GM12878 (cell line): ENCODE measurements at regions not wholly inside any gene's neighbourhood (a gene's known extent, or its start where the extent isn't known, plus 50 kb on each side); places are given as distances from the start of the nearest gene placed in this dataset.

Experiments used
- ATAC-seq: fragments of 200-7000 bp; cut with Tn5 transposase; 3 replicates; pipeline ENCODE4 v1.9.1; 2020; ENCODE audit warnings: mild to moderate bottlenecking, moderate library complexity
- BruUV-seq: library from RNA; stranded (reverse); fragments of 400-500 nt; replicated peaks from 2 replicates; lab custom pipeline; 2021; lab: Mats Ljungman, UMichigan
- CTCF ChIA-PET: fragments of 300-600 bp; sonication (Branson Sonifier 250); formaldehyde crosslinking; extraction: SDS; loops from one replicate; lab custom pipeline; 2021; ENCODE audit warnings: inconsistent platforms; lab: Yijun Ruan, JAX
- POLR2A ChIA-PET: fragments of 350-600 bp; formaldehyde crosslinking; extraction: SDS; loops from one replicate; lab custom pipeline; 2021; ENCODE audit warnings: inconsistent platforms; lab: Charles Lee
- RAD21 ChIA-PET: fragments of 300-600 bp; sonication (Branson Sonifier 250); formaldehyde crosslinking; loops from one replicate; lab custom pipeline; 2023; ENCODE audit warnings: antibody characterized with exemption; ENCODE audit not compliant: unreplicated experiment; lab: Charles Lee
- SMC1A ChIA-PET: fragments of 300-600 bp; sonication (Branson Sonifier 250); formaldehyde crosslinking; loops from one replicate; lab custom pipeline; 2023; ENCODE audit not compliant: unreplicated experiment, uncharacterized antibody; lab: Charles Lee
- DNase-seq: peaks from one replicate; pipeline ENCODE4 v3.0.0-alpha.2; 2011; ENCODE audit warnings: low read depth, low spot score
- FAIRE-seq: peaks from 3 replicates; lab custom pipeline; 2011; peaks lifted over from hg19 to GRCh38; lab: Jason Lieb, UNC
- H2AFZ ChIP-seq: 2 replicates; pipeline ENCODE4 v1.6.0; 2011; ENCODE audit warnings: low read depth, low read length, control low read depth; ENCODE audit not compliant: control insufficient read depth
- H3K27ac ChIP-seq: 2 replicates; pipeline ENCODE4 v1.5.1; 2011; ENCODE audit warnings: control low read depth; ENCODE audit not compliant: control insufficient read depth, insufficient read depth
- H3K27me3 ChIP-seq, 2 experiments: replicated peaks in 1 of 2; 2 replicates each; pipeline versions ENCODE4 v1.6.0 to v1.6.1; 2011; ENCODE audit warnings: low read length in 1 of 2; ENCODE audit not compliant: control insufficient read depth in 2 of 2, insufficient read depth in 2 of 2
- H3K36me3 ChIP-seq, 2 experiments: 2 replicates each; pipeline ENCODE4 v1.5.1; 2011; ENCODE audit warnings: low read length in 1 of 2; ENCODE audit not compliant: control insufficient read depth in 2 of 2, insufficient read depth in 2 of 2
- H3K4me1 ChIP-seq: 2 replicates; pipeline ENCODE4 v1.6.1; 2011; ENCODE audit warnings: mild to moderate bottlenecking, low read length, moderate library complexity, mixed read lengths; ENCODE audit not compliant: control insufficient read depth, insufficient read depth
- H3K4me2 ChIP-seq: 2 replicates; pipeline ENCODE4 v1.6.0; 2011; ENCODE audit warnings: control low read depth; ENCODE audit not compliant: control insufficient read depth, insufficient read depth
- H3K4me3 ChIP-seq: fragments of 200-600 bp; sonication (generic); 2 replicates; pipeline ENCODE4 v1.5.1; 2016
- H3K79me2 ChIP-seq: 2 replicates; pipeline ENCODE4 v1.6.0; 2011; ENCODE audit warnings: low read length; ENCODE audit not compliant: control insufficient read depth, insufficient read depth
- H3K9ac ChIP-seq: 2 replicates; pipeline ENCODE4 v1.8.0; 2011; ENCODE audit warnings: low read length, control low read depth, mixed read lengths; ENCODE audit not compliant: control insufficient read depth, insufficient read depth
- H3K9me3 ChIP-seq: replicated peaks from 3 replicates; pipeline ENCODE4 v1.5.1; 2011; ENCODE audit warnings: mild to moderate bottlenecking, low read length; ENCODE audit not compliant: control insufficient read depth, insufficient read depth
- H4K20me1 ChIP-seq: 2 replicates; pipeline ENCODE4 v1.6.0; 2011; ENCODE audit not compliant: control insufficient read depth, insufficient read depth
- ASH2L ChIP-seq: fragments of 300-600, 200-600 bp; sonication (generic); IDR thresholded peaks from 2 replicates; pipeline ENCODE4 v1.6.1; 2017; ENCODE audit warnings: low read depth, mild to moderate bottlenecking, borderline replicate concordance
- BHLHE40 ChIP-seq, 2 experiments: fragments of 450-650 bp in 1 of 2; IDR thresholded peaks; 2 replicates each; pipeline ENCODE4 v1.6.1; 2011 to 2017; ENCODE audit warnings: low read depth in 2 of 2, borderline replicate concordance in 1 of 2, improper control_type of control experiment in 1 of 2, low read length in 1 of 2, mild to moderate bottlenecking in 1 of 2
- HCFC1 ChIP-seq: fragments of 150-350 bp; IDR thresholded peaks from 2 replicates; pipeline ENCODE4 v1.6.1; 2014; ENCODE audit warnings: low read length
- IKZF2 ChIP-seq, 2 experiments: fragments of 450-650 bp; IDR thresholded peaks; 2 replicates each; pipeline ENCODE4 v1.6.1; 2017; ENCODE audit warnings: mild to moderate bottlenecking in 2 of 2, moderate library complexity in 2 of 2
- MAX ChIP-seq: IDR thresholded peaks from 2 replicates; pipeline ENCODE4 v1.6.1; 2012; ENCODE audit warnings: low read depth, low read length, improper control_type of control experiment
- MXI1 ChIP-seq: fragments of 150-350 bp; IDR thresholded peaks from 2 replicates; pipeline ENCODE4 v1.6.1; 2011; ENCODE audit warnings: low read depth, mild to moderate bottlenecking, inconsistent platforms, low read length, improper control_type of control experiment
- RFX5 ChIP-seq: IDR thresholded peaks from 2 replicates; pipeline ENCODE4 v1.6.1; 2011; ENCODE audit warnings: low read depth, low read length, improper control_type of control experiment
- SMAD1 ChIP-seq: fragments of 450-650 bp; IDR thresholded peaks from 2 replicates; pipeline ENCODE4 v1.6.1; 2018; ENCODE audit warnings: mild to moderate bottlenecking, low read depth; ENCODE audit not compliant: partially characterized antibody
- TCF12 ChIP-seq: IDR thresholded peaks from 2 replicates; pipeline ENCODE4 v1.6.1; 2011; ENCODE audit warnings: low read depth, mild to moderate bottlenecking, low read length
- ZNF274 ChIP-seq: IDR thresholded peaks from one replicate; pipeline ENCODE4 v1.8.0; 2011; ENCODE audit not compliant: insufficient read length, insufficient read depth
- WGBS: methylation state at CpG from one replicate; pipeline ENCODE4 v1.1.6; 2016; ENCODE audit warnings: low lambda C conversion rate; ENCODE audit not compliant: insufficient replicate concordance, insufficient coverage; ENCODE audit errors: missing lambda C conversion rate; 5-methylcytosine and 5-hydroxymethylcytosine counted together
- in situ Hi-C: fragments of 300-500 bp; cut with MboI; formaldehyde crosslinking; loops from 9 replicates; pipeline ENCODE4 v1.14.3; 2018; ENCODE audit warnings: mixed read lengths
- intact Hi-C: fragments of 100-400 bp; cut with micrococcal nuclease; formaldehyde crosslinking; loops from one replicate; pipeline ENCODE4 v1.14.2; 2022; ENCODE audit not compliant: unreplicated experiment

- Histone ChIP-seq H2AFZ (no peak overlapping the region), H3K27ac (no peak overlapping the region), H3K4me3 (no peak overlapping the region), H3K9me3 (no peaks in the 10 kb centered on the region), H3K4me2 (no peak overlapping the region), H4K20me1 (no peaks in the 10 kb centered on the region), H3K36me3 (no peaks in the 10 kb centered on the region), H3K9ac (no peak overlapping the region), H3K79me2 (no peaks in the 10 kb centered on the region), H3K27me3 (no peaks in the 10 kb centered on the region), H3K4me1 (peaks cover 16% of the 10 kb centered on the region)
- TF ChIP-seq TCF12 (no peak), BHLHE40 (IDR thresholded peaks at IDR 0.05; ENCODE audit: borderline replicate concordance in 1 of 2, low read depth in 2 of 2, low read length in 1 of 2) (no peak), MAX (no peak), IKZF2 (IDR thresholded peaks at IDR 0.05) (no peak), MXI1 (no peak), SMAD1 (no peak), ASH2L (no peak), ZNF274 (no peak), HCFC1 (no peak), RFX5 (no peak)
- ChIA-PET SMC1A (interaction anchor here (0.9 to 2.4 kb wide), 3 partner anchors 10 to 18 kb away, joined by 4 to 16 read pairs (median 8); no protein-coding TSS in a partner anchor), RAD21 (no interaction called here), CTCF (interaction anchor here (0.6 kb wide), 1 partner anchor 11 kb away, joined by 3 read pairs; no protein-coding TSS in a partner anchor), POLR2A (no interaction called here)
- BruUV-seq: no TSS peak
- no peak for DNase-seq
- intact Hi-C loops: no loop called here
- in situ Hi-C loops: no loop called here
- WGBS: 37% methylated on average over 6 of the region's 6 CpGs
- FAIRE-seq: no peak
- ATAC-seq: no peak
These were observed 99.5 kb downstream of the MID1IP1 start for GRCh38 chrX:38900719-38901118.
